ENCODE measurements at regions not wholly inside any gene's neighbourhood (a gene's known extent, or its start where the extent isn't known, plus 50 kb on each side); places are given as distances from the start of the nearest gene placed in this dataset.

DNA sequence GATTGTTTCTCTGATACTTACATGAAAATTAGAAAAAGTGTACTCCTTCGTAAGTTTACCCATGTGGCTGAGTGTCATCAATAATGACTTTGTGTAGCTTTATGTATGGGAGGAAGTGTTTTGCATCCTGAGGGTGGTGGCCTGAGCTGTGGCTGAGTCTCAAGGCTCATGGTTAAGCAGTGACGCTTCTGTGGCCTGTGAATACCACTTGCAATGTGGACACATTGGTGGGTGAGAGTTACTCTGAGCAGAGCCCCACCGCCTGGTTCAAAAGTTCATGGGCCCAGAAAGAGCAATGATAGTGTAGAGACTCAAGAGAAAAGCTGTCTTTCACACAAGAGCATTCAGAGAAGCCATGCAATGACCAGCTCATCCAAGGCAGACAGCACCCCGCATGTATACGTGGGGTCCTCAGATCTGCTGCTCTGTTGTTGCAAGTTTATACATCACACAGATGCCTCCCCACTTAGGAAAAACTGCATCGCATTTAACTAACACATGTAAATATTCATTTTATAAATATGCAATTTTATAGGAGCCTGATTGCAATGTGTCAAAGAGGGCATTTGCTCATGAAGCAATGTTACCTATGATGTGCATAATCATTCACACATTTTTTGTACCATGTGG is 55.1 kb upstream of the FRMD6 start:
- TF ChIP-seq, protein P1, sequence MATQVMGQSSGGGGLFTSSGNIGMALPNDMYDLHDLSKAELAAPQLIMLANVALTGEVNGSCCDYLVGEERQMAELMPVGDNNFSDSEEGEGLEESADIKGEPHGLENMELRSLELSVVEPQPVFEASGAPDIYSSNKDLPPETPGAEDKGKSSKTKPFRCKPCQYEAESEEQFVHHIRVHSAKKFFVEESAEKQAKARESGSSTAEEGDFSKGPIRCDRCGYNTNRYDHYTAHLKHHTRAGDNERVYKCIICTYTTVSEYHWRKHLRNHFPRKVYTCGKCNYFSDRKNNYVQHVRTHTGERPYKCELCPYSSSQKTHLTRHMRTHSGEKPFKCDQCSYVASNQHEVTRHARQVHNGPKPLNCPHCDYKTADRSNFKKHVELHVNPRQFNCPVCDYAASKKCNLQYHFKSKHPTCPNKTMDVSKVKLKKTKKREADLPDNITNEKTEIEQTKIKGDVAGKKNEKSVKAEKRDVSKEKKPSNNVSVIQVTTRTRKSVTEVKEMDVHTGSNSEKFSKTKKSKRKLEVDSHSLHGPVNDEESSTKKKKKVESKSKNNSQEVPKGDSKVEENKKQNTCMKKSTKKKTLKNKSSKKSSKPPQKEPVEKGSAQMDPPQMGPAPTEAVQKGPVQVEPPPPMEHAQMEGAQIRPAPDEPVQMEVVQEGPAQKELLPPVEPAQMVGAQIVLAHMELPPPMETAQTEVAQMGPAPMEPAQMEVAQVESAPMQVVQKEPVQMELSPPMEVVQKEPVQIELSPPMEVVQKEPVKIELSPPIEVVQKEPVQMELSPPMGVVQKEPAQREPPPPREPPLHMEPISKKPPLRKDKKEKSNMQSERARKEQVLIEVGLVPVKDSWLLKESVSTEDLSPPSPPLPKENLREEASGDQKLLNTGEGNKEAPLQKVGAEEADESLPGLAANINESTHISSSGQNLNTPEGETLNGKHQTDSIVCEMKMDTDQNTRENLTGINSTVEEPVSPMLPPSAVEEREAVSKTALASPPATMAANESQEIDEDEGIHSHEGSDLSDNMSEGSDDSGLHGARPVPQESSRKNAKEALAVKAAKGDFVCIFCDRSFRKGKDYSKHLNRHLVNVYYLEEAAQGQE (IDR thresholded peaks at IDR 0.05; ENCODE audit: low read depth, low read length), result no peak
- TF ChIP-seq, protein P2, sequence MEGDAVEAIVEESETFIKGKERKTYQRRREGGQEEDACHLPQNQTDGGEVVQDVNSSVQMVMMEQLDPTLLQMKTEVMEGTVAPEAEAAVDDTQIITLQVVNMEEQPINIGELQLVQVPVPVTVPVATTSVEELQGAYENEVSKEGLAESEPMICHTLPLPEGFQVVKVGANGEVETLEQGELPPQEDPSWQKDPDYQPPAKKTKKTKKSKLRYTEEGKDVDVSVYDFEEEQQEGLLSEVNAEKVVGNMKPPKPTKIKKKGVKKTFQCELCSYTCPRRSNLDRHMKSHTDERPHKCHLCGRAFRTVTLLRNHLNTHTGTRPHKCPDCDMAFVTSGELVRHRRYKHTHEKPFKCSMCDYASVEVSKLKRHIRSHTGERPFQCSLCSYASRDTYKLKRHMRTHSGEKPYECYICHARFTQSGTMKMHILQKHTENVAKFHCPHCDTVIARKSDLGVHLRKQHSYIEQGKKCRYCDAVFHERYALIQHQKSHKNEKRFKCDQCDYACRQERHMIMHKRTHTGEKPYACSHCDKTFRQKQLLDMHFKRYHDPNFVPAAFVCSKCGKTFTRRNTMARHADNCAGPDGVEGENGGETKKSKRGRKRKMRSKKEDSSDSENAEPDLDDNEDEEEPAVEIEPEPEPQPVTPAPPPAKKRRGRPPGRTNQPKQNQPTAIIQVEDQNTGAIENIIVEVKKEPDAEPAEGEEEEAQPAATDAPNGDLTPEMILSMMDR (IDR thresholded peaks at IDR 0.05), result no peak
- no peak for TF ChIP-seq POLR2AphosphoS5 (IDR thresholded peaks at IDR 0.05; ENCODE audit: low read depth, low read length)

Measured in SK-N-SH (cell line).